ENCODE measurements at regions not wholly inside any gene's neighbourhood (a gene's known extent, or its start where the extent isn't known, plus 50 kb on each side); places are given as distances from the start of the nearest gene placed in this dataset.

- TF ChIP-seq SIN3A (IDR thresholded peaks at IDR 0.05; ENCODE audit: borderline replicate concordance, insufficient read depth, low read length) (no peak), TAF1 (IDR thresholded peaks at IDR 0.05; ENCODE audit: borderline replicate concordance, insufficient read depth, low read length) (no peak), FOXP2 (optimal IDR thresholded peaks at IDR 0.05; ENCODE audit: borderline replicate concordance, extremely low read depth, extremely low read length, insufficient read depth) (no peak), POLR2AphosphoS5 (IDR thresholded peaks at IDR 0.05; ENCODE audit: low read depth, low read length) (no peak)
These were observed 97.0 kb upstream of the HSD17B12 start for GRCh38 chr11:43583548-43583947.

GRCh38 chr11:43585877-43586608 lies 94.5 kb upstream of the HSD17B12 start:
- no peak for TF ChIP-seq REST (IDR thresholded peaks at IDR 0.05; ENCODE audit: insufficient read depth in 1 of 2, low read depth in 2 of 2, low read length in 2 of 2)
- TF ChIP-seq TAF1 (IDR thresholded peaks at IDR 0.05; ENCODE audit: borderline replicate concordance, insufficient read depth, low read length), result no peak
- TF ChIP-seq POLR2AphosphoS5 (IDR thresholded peaks at IDR 0.05; ENCODE audit: low read depth, low read length), result no peak
- no peak for TF ChIP-seq SIN3A (IDR thresholded peaks at IDR 0.05; ENCODE audit: borderline replicate concordance, insufficient read depth, low read length)
- no peak for TF ChIP-seq FOXP2 (optimal IDR thresholded peaks at IDR 0.05; ENCODE audit: borderline replicate concordance, extremely low read depth, extremely low read length, insufficient read depth)

- TF ChIP-seq SIN3A (IDR thresholded peaks at IDR 0.05; ENCODE audit: borderline replicate concordance, insufficient read depth, low read length) (no peak), TAF1 (IDR thresholded peaks at IDR 0.05; ENCODE audit: borderline replicate concordance, insufficient read depth, low read length) (no peak), POLR2AphosphoS5 (IDR thresholded peaks at IDR 0.05; ENCODE audit: low read depth, low read length) (no peak), FOXP2 (optimal IDR thresholded peaks at IDR 0.05; ENCODE audit: borderline replicate concordance, extremely low read depth, extremely low read length, insufficient read depth) (no peak), REST (IDR thresholded peaks at IDR 0.05; ENCODE audit: insufficient read depth in 1 of 2, low read depth in 2 of 2, low read length in 2 of 2) (no peak)
These were observed 90.8 kb upstream of the HSD17B12 start for GRCh38 chr11:43589601-43590250.

- TF ChIP-seq SIN3A (IDR thresholded peaks at IDR 0.05; ENCODE audit: borderline replicate concordance, insufficient read depth, low read length) (no peak), FOXP2 (optimal IDR thresholded peaks at IDR 0.05; ENCODE audit: borderline replicate concordance, extremely low read depth, extremely low read length, insufficient read depth) (no peak), REST (IDR thresholded peaks at IDR 0.05; ENCODE audit: insufficient read depth in 1 of 2, low read depth in 2 of 2, low read length in 2 of 2) (no peak), POLR2AphosphoS5 (IDR thresholded peaks at IDR 0.05; ENCODE audit: low read depth, low read length) (no peak), TAF1 (IDR thresholded peaks at IDR 0.05; ENCODE audit: borderline replicate concordance, insufficient read depth, low read length) (no peak)
These were observed 79.0 kb upstream of the HSD17B12 start for GRCh38 chr11:43601511-43601910.

GRCh38 chr11:43602670-43603069 lies 77.9 kb upstream of the HSD17B12 start:
- no peak for TF ChIP-seq POLR2AphosphoS5 (IDR thresholded peaks at IDR 0.05; ENCODE audit: low read depth, low read length)
- no peak for TF ChIP-seq FOXP2 (optimal IDR thresholded peaks at IDR 0.05; ENCODE audit: borderline replicate concordance, extremely low read depth, extremely low read length, insufficient read depth)
- no peak for TF ChIP-seq TAF1 (IDR thresholded peaks at IDR 0.05; ENCODE audit: borderline replicate concordance, insufficient read depth, low read length)
- TF ChIP-seq SIN3A (IDR thresholded peaks at IDR 0.05; ENCODE audit: borderline replicate concordance, insufficient read depth, low read length), result no peak
- TF ChIP-seq REST (IDR thresholded peaks at IDR 0.05; ENCODE audit: insufficient read depth in 1 of 2, low read depth in 2 of 2, low read length in 2 of 2), result no peak
